ENCODE measurements at regions not wholly inside any gene's neighbourhood (a gene's known extent, or its start where the extent isn't known, plus 50 kb on each side); places are given as distances from the start of the nearest gene placed in this dataset.

GRCh38 chr11:96635655-96636054 lies 245.8 kb downstream of the JRKL start:
- Histone ChIP-seq H3K79me2 (ENCODE audit: control insufficient read depth, insufficient read depth, low read length) (no peaks in the 10 kb centered on the region), H3K9ac (ENCODE audit: control insufficient read depth, extremely low read depth, insufficient read depth, low read length) (no peak overlapping the region), H3K27ac (ENCODE audit: control insufficient read depth, insufficient read depth, low read length) (no peak overlapping the region), H4K20me1 (ENCODE audit: control insufficient read depth, extremely low read depth, insufficient read depth, low read length) (no peaks in the 10 kb centered on the region), H3K36me3 (ENCODE audit: control insufficient read depth in 2 of 2, extremely low read depth in 1 of 2, insufficient read depth in 2 of 2, low read length in 2 of 2) (no peaks in the 10 kb centered on the region), H2AFZ (ENCODE audit: control insufficient read depth, low read length) (no peak overlapping the region), H3K9me1 (ENCODE audit: control insufficient read depth, extremely low read depth, insufficient read depth, low read length) (no peaks in the 10 kb centered on the region), H3K27me3 (ENCODE audit: control insufficient read depth, extremely low read depth, insufficient read depth, low read length) (no peaks in the 10 kb centered on the region), H3K4me2 (ENCODE audit: control insufficient read depth, extremely low read depth, insufficient read depth, low read depth, low read length) (no peak overlapping the region), H3K9me3 (ENCODE audit: control insufficient read depth, low read depth, low read length) (no peaks in the 10 kb centered on the region), H3K4me1 (ENCODE audit: control insufficient read depth, extremely low read depth, insufficient read depth, low read length) (no peaks in the 10 kb centered on the region), H3K4me3 (ENCODE audit: control insufficient read depth in 2 of 3, extremely low read depth in 1 of 3, insufficient read depth in 2 of 3, low read depth in 1 of 3, low read length in 3 of 3) (no peak overlapping the region)
- dilution Hi-C loops (cut with MboI; ENCODE audit: extremely low pct_ligation_motif_present, low sequenced_read_pairs) = no loop called here
- no peak for DNase-seq (ENCODE audit: low read depth, low spot score)
- no peak for TF ChIP-seq CTCF (optimal IDR thresholded peaks at IDR 0.05 in 1 of 3, IDR thresholded peaks at IDR 0.05 in 1 of 3, conservative IDR thresholded peaks at IDR 0.05 in 1 of 3; ENCODE audit: extremely low read depth in 1 of 3, insufficient read depth in 2 of 3, low read length in 3 of 3)
- no peak for TF ChIP-seq EZH2 (IDR thresholded peaks at IDR 0.05; ENCODE audit: low read length)
- FAIRE-seq = no peak

- Histone ChIP-seq H3K27me3 (ENCODE audit: control insufficient read depth, extremely low read depth, insufficient read depth, low read length) (no peaks in the 10 kb centered on the region), H2AFZ (ENCODE audit: control insufficient read depth, low read length) (no peak overlapping the region), H3K27ac (ENCODE audit: control insufficient read depth, insufficient read depth, low read length) (no peak overlapping the region), H3K79me2 (ENCODE audit: control insufficient read depth, insufficient read depth, low read length) (no peaks in the 10 kb centered on the region), H3K9me1 (ENCODE audit: control insufficient read depth, extremely low read depth, insufficient read depth, low read length) (no peaks in the 10 kb centered on the region), H3K4me3 (ENCODE audit: control insufficient read depth in 2 of 3, extremely low read depth in 1 of 3, insufficient read depth in 2 of 3, low read depth in 1 of 3, low read length in 3 of 3) (no peak overlapping the region), H4K20me1 (ENCODE audit: control insufficient read depth, extremely low read depth, insufficient read depth, low read length) (no peaks in the 10 kb centered on the region), H3K36me3 (ENCODE audit: control insufficient read depth in 2 of 2, extremely low read depth in 1 of 2, insufficient read depth in 2 of 2, low read length in 2 of 2) (no peaks in the 10 kb centered on the region), H3K9ac (ENCODE audit: control insufficient read depth, extremely low read depth, insufficient read depth, low read length) (no peak overlapping the region), H3K9me3 (ENCODE audit: control insufficient read depth, low read depth, low read length) (no peaks in the 10 kb centered on the region), H3K4me1 (ENCODE audit: control insufficient read depth, extremely low read depth, insufficient read depth, low read length) (no peaks in the 10 kb centered on the region), H3K4me2 (ENCODE audit: control insufficient read depth, extremely low read depth, insufficient read depth, low read depth, low read length) (no peak overlapping the region)
- DNase-seq (ENCODE audit: low read depth, low spot score) (no peak), FAIRE-seq (no peak)
- dilution Hi-C loops (cut with MboI; ENCODE audit: extremely low pct_ligation_motif_present, low sequenced_read_pairs) = no loop called here
- TF ChIP-seq EZH2 (IDR thresholded peaks at IDR 0.05; ENCODE audit: low read length) = no peak
- no peak for TF ChIP-seq CTCF (optimal IDR thresholded peaks at IDR 0.05 in 1 of 3, IDR thresholded peaks at IDR 0.05 in 1 of 3, conservative IDR thresholded peaks at IDR 0.05 in 1 of 3; ENCODE audit: extremely low read depth in 1 of 3, insufficient read depth in 2 of 3, low read length in 3 of 3)
These were observed 251.4 kb downstream of the JRKL start for GRCh38 chr11:96641261-96641660.
